Loucy (cell line): ENCODE measurements at regions not wholly inside any gene's neighbourhood (a gene's known extent, or its start where the extent isn't known, plus 50 kb on each side); places are given as distances from the start of the nearest gene placed in this dataset.
"Not testable (repeated sequence)": the region's sequence is repeated elsewhere in the genome, so short reads cannot be mapped to it uniquely, and the experiment has no call there.

ENCODE experiments used
- H2AFZ ChIP-seq: fragments of 200-600 bp; sonication (generic); 2 replicates; pipeline ENCODE4 v1.6.0; 2016; ENCODE audit warnings: antibody characterized with exemption, mild to moderate bottlenecking, low read length, moderate library complexity
- H3F3A ChIP-seq: fragments of 200-600 bp; 2 replicates; pipeline ENCODE4 v1.6.0; 2016; ENCODE audit warnings: antibody characterized with exemption, low read depth, mild to moderate bottlenecking
- H3K27me3 ChIP-seq: fragments of 200-600 bp; sonication (generic); 2 replicates; pipeline ENCODE4 v1.6.1; 2014; ENCODE audit warnings: low read length, mild to moderate bottlenecking; ENCODE audit not compliant: insufficient read depth, poor library complexity, severe bottlenecking
- H3K36me3 ChIP-seq: fragments of 200-600 bp; sonication (generic); 2 replicates; pipeline ENCODE4 v1.6.1; 2016; ENCODE audit warnings: low read length; ENCODE audit not compliant: insufficient read depth
- H3K4me1 ChIP-seq: fragments of 200-600 bp; sonication (generic); 2 replicates; pipeline ENCODE4 v1.5.1; 2014; ENCODE audit warnings: low read length, mild to moderate bottlenecking; ENCODE audit not compliant: insufficient read depth, poor library complexity, severe bottlenecking
- H3K4me2 ChIP-seq: fragments of 200-600 bp; sonication (generic); 2 replicates; pipeline ENCODE4 v1.6.0; 2014; ENCODE audit warnings: antibody characterized with exemption, low read length, low read depth, mild to moderate bottlenecking; ENCODE audit not compliant: poor library complexity, severe bottlenecking
- H3K4me3 ChIP-seq: fragments of 200-600 bp; sonication (generic); 2 replicates; pipeline ENCODE4 v1.5.1; 2014; ENCODE audit warnings: low read length, mild to moderate bottlenecking, mixed read lengths; ENCODE audit not compliant: poor library complexity, severe bottlenecking
- H3K79me2 ChIP-seq: fragments of 200-600 bp; sonication (generic); 2 replicates; pipeline ENCODE4 v1.6.1; 2014; ENCODE audit warnings: low read length; ENCODE audit not compliant: insufficient read depth
- H3K9ac ChIP-seq: fragments of 200-600 bp; sonication (generic); 2 replicates; pipeline ENCODE4 v1.6.0; 2014; ENCODE audit warnings: mild to moderate bottlenecking, low read depth, low read length, moderate library complexity; ENCODE audit not compliant: poor library complexity, severe bottlenecking
- H3K9me2 ChIP-seq: fragments of 200-600 bp; sonication (generic); replicated peaks from 2 replicates; pipeline ENCODE4 v1.6.1; 2016; ENCODE audit warnings: low read depth, low read length, mixed read lengths
- H3K9me3 ChIP-seq: fragments of 200-600 bp; sonication (generic); 2 replicates; pipeline ENCODE4 v1.6.1; 2014; ENCODE audit warnings: mild to moderate bottlenecking, antibody characterized with exemption, low read length, low read depth; ENCODE audit not compliant: insufficient read depth
- H4K20me1 ChIP-seq: fragments of 200-600 bp; sonication (generic); 2 replicates; pipeline ENCODE4 v1.6.0; 2014; ENCODE audit warnings: antibody characterized with exemption, low read length, mild to moderate bottlenecking; ENCODE audit not compliant: insufficient read depth, poor library complexity, severe bottlenecking
- EZH2phosphoT487 ChIP-seq: fragments of 200-600 bp; IDR thresholded peaks from 2 replicates; pipeline ENCODE4 v1.6.1; 2018; ENCODE audit warnings: antibody characterized with exemption, mild to moderate bottlenecking, moderate library complexity, borderline replicate concordance
- TF ChIP-seq, protein P1 (sequence below): fragments of 200-600 bp; sonication (generic); conservative IDR thresholded peaks from 2 replicates; pipeline ENCODE4 v1.5.1; 2014; ENCODE audit warnings: mild to moderate bottlenecking, antibody characterized with exemption, low read length

DNA sequence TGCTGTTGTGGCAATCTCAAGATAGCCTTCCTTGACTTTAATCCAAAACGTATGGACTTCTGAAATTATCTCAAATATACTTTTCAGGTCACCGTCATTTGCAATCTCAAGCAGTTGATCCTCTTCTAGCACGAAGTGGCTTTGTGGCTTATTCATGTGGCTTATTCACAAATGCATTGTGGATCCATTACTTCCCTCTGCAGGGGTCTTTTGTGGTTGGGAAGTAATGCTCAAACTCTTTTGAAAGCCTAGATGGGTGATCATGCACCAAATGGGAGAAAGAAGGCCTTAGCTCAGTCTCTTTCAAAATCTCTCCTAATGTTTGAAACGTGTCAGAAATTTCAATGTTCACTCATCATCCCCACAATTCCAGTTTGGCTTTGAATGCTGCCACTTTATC is 597.2 kb upstream of the CDH10 start:
- Histone ChIP-seq H3K4me2 (no peak overlapping the region), H3K36me3 (no peaks in the 10 kb centered on the region), H4K20me1 (no peaks in the 10 kb centered on the region), H3F3A (no peaks in the 10 kb centered on the region), H3K27me3 (no peaks in the 10 kb centered on the region), H3K9me2 (no peaks in the 10 kb centered on the region), H3K4me3 (no peak overlapping the region), H3K4me1 (no peaks in the 10 kb centered on the region), H2AFZ (no peak overlapping the region), H3K79me2 (no peaks in the 10 kb centered on the region), H3K9ac (no peak overlapping the region), H3K9me3 (no peaks in the 10 kb centered on the region)
- TF ChIP-seq EZH2phosphoT487 = no peak
- TF ChIP-seq, protein P1, sequence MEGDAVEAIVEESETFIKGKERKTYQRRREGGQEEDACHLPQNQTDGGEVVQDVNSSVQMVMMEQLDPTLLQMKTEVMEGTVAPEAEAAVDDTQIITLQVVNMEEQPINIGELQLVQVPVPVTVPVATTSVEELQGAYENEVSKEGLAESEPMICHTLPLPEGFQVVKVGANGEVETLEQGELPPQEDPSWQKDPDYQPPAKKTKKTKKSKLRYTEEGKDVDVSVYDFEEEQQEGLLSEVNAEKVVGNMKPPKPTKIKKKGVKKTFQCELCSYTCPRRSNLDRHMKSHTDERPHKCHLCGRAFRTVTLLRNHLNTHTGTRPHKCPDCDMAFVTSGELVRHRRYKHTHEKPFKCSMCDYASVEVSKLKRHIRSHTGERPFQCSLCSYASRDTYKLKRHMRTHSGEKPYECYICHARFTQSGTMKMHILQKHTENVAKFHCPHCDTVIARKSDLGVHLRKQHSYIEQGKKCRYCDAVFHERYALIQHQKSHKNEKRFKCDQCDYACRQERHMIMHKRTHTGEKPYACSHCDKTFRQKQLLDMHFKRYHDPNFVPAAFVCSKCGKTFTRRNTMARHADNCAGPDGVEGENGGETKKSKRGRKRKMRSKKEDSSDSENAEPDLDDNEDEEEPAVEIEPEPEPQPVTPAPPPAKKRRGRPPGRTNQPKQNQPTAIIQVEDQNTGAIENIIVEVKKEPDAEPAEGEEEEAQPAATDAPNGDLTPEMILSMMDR = no peak

DNA sequence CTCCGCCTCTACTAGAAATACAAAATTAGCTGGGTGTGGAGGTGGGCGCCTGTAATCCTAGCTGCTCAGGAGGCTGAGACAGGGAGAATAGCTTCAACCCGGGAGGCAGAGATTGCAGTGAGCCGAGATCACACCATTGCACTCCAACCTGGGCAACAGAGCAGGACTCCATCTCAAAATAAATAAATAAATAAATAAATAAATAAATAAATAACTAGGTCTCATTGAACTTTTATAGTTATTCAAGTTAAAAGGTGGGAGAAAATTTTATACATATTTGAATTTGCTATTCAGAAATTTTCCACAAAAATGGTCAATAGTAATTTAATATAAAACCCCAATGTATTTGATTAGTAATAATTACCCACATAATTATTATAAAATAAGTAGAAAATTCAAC is 593.9 kb upstream of the CDH10 start:
- not testable (repeated sequence) for H3K4me3 ChIP-seq, H2AFZ ChIP-seq, H3K4me2 ChIP-seq, H3F3A ChIP-seq, H3K9me3 ChIP-seq, H3K79me2 ChIP-seq, H4K20me1 ChIP-seq, H3K4me1 ChIP-seq, H3K36me3 ChIP-seq, H3K9me2 ChIP-seq, H3K27me3 ChIP-seq, H3K9ac ChIP-seq

DNA sequence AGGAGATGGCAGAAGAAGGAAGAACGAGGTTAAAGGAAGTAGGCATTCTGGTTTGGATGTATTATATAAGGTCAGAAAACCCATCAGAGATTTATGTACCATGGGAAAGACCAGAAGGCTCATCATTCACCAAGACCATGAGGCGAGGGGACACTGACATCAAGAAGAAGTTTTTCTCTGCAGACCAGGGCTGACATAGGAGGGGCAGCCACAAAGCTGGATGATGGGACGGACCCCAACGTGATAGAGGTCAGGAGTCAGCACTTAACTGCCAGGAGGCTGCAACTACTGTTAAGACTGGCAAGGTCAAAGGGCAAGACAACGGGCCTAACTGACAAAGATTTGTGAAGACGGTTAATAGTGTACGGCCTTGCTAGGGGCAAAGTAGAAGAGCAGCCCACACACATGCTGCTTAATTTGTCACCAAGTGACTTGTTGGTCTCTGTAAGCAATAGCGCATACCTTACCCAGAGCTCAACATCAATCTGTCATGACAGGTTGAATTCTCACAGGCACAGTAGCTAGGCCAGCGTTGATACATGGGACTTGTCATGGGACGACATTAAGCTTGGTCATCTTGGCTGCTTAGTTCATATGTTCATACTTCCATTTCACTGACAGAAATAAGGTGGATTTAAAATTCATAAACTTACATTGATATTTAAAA is 579.7 kb upstream of the CDH10 start:
- H3K9ac ChIP-seq = no peak overlapping the region
- no peaks in the 10 kb centered on the region for H3K79me2 ChIP-seq
- no peaks in the 10 kb centered on the region for H4K20me1 ChIP-seq
- H3F3A ChIP-seq = no peaks in the 10 kb centered on the region
- H3K4me1 ChIP-seq = no peaks in the 10 kb centered on the region
- H3K4me3 ChIP-seq = no peak overlapping the region
- H3K9me2 ChIP-seq = no peaks in the 10 kb centered on the region
- H2AFZ ChIP-seq = no peak overlapping the region
- H3K27me3 ChIP-seq = no peaks in the 10 kb centered on the region
- H3K4me2 ChIP-seq = no peak overlapping the region
- H3K9me3 ChIP-seq = no peaks in the 10 kb centered on the region
- TF ChIP-seq, protein P1 = no peak
- no peak for TF ChIP-seq EZH2phosphoT487
- no peaks in the 10 kb centered on the region for H3K36me3 ChIP-seq

DNA sequence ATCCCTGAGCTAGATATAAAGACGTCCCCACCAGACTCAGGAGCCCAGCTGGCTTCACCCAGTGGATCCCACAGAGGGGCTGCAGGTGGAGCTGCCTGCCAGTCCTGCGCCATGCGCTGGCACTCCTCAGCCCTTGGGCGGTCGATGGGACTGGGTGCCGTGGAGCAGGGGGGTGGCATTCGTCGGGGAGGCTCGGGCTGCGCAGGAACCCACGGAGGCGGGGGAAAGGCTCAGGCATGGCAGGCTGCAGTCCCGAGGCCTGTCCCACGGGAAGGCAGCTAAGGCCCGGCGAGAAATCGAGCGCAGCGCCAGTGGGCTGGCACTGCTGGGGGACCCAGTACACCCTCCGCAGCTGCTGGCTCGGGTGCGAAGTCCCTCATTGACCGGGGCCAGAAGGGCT is 555.1 kb upstream of the CDH10 start:
- not testable (repeated sequence) for H3K27me3 ChIP-seq, H3F3A ChIP-seq, H3K9me2 ChIP-seq, H2AFZ ChIP-seq, H3K4me2 ChIP-seq, H3K4me1 ChIP-seq, H3K9ac ChIP-seq, H3K36me3 ChIP-seq, H3K4me3 ChIP-seq, H3K9me3 ChIP-seq, H4K20me1 ChIP-seq, H3K79me2 ChIP-seq
